Eye (tissue), 1 donor: ENCODE measurements at regions not wholly inside any gene's neighbourhood (a gene's known extent, or its start where the extent isn't known, plus 50 kb on each side); places are given as distances from the start of the nearest gene placed in this dataset.
A peak's percentile ranks its signal among the peaks of the same experiment; 100 is the strongest.
"Not testable (repeated sequence)": the region's sequence is repeated elsewhere in the genome, so short reads cannot be mapped to it uniquely, and the experiment has no call there.

Experiments used
- DNase-seq: peaks from one replicate; pipeline ENCODE4 v3.0.0-alpha.2; 2015

DNA sequence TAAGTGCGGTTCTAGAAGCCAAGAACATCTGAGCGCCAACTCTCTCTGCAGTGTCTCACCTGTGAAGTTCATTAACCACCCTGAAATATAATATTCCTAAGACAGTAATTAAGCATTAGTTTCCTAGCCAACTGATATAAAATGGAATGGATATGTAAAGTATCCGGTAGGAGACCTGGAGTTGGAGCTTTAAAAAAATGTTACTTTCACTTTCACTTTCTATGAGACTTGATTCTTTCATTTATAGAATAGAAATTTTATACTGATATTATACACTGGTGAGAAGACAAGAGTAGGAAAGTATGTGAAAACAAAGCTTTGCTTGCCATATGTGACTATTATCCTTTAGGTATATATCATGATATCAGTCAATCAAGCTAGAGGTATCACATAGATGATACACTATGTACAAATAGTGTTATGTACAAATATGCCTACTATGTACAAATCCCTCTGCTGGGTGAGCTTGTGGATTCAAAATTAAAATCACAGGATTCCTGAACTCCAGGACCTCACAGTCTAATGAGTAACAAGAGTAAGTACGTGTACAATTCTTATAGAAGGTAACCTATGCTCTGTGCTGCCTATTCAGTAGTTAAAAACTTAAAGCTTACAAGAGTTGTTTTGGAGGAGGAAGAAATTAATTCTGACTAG, 934.2 kb downstream of the TTLL7 start:
- DNase-seq = no peak

DNA sequence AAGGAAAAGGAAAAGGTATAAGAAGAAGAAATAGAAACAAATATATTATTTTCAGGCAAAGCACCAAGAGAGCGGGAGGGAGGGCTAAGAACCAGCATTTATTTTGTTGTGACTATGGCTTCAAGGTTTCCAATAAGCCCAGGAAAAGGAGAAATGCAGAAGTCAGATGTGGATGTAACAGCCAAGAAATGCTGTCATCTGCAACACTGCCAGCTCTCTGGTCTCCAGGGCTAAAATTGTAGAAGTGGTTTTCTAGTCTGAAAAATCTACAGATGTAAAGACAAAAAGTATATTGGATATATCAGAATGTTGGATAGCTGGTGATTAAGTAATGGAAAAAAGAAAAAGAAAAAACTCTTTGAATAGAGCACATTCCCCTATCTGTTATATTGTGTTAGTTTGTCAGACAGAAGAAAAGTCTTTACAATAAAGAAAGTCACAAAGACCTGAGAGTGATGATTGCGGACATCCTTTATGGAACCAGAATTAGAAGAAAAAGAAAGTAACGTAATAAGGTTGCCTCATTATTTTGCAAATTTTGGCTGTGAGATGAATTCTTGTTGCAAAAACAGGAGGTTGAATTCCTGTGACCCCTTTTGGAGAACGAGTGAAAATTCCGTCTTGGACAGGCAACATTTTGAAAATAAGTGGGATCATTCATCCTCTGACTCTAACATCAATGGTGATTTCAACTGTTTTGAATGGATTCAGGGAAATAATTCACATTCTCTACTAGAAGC, 938.1 kb downstream of the TTLL7 start:
- DNase-seq = peak; percentile 42

DNA sequence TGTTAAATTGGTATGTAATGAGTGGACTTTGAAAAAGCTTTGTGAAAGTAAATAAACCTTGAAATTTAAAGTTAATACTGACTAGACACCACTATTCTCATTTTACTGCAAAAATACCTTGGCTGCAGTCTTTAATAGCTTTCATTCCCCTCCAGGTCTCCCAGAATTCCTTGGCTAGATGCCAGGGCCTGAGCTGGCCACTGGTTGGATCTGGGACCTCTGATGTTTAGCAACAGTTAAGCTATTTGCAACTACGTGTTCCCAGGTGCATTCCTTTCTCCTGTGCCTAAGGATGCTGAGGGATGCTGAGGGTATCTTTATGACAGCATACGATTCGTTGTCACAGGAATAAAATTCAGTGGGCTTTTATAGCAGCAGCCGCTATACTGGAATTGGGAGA, 938.7 kb downstream of the TTLL7 start:
- DNase-seq = peak; percentile 35

DNA sequence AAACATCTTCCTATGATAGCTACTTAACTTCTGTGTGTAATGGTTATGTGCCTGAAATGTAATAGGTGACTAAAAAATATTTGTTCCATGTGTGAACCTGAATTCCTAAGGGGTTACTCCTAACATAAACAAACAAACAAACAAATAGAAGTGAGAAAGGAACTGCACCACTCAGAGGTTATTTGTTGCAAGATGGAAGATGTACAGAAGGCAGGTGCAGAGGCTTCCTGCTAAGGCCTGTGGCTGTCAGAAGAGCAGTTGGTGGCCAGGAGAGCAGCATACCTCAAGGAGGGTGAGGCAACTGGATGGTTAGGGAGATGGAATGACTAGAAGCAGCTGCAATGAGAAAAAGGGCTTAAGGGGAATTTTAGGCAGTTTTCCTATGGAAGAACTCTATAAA, 940.6 kb downstream of the TTLL7 start:
- DNase-seq = no peak

DNA sequence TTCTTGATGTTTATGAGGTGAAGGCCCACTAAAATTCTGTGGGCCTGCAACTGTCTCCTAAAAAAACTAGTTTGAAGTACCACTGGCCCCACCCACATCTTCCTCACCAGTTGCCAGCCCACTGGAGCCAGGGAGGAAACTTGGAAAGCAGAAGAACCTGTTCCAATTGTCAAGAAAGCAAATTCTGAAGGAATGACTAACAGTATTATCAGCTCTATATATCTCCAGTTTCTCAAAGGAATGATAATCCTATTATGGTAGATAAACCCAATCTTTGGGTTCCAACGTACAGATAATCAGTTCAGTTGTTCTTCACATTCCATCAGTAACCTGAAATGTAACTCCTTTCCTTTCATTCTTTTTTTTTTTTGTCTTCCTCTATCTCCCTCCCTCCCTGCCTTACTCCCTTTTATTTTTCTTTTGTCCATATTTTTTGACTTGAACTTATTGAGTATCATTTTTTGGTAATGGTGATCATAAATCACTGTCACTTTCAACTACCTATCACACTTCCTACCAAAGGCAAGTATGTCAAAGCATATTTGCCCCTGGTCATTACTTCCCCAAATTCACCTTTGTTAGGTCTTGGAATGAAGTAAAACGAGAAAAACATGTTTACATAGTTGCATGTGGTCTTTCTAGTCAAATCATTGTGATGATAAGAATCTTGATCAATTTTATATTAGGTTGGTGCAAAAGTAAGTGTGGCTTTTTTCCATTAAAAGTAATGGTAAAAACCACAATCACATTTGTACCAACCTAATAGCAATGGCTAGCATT, 943.4 kb downstream of the TTLL7 start:
- no peak for DNase-seq

DNA sequence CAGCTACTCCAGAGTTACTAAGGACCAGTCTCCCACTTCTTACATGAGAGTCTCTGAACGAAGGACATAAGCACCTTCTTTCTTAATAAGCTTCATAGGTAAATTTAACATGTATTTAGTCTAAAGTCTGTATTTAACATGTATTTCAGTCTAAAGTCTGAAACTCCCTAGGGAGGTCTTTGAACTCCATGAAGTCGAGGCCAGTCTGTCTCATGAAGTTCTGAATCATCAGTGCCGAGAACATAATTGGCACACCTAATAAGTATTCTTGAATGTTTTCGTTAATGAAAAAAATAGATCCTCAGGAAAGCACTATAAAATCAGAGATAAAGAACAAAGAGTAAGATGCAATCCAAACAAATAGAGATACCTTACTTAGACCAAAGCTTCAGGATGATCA, 945.5 kb downstream of the TTLL7 start:
- DNase-seq = no peak

DNA sequence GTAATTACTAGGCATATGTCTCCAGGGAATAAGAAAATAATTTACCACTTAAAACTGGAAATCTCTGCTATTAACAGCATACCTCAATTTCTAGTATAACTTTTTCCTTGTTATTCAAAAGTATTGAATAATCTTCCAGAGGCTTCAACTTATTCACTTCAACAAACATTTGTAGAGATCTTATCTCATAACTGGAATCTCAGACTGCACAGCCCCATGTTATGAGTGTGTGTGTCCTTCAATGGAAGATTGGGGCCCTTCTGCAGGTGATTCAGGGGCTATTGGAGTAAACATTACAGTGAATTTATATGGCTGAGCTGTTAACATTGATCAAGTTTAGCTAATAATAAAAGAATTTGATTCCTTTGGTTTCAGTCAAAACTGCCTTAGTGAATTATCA, 946.1 kb downstream of the TTLL7 start:
- DNase-seq = no peak

DNA sequence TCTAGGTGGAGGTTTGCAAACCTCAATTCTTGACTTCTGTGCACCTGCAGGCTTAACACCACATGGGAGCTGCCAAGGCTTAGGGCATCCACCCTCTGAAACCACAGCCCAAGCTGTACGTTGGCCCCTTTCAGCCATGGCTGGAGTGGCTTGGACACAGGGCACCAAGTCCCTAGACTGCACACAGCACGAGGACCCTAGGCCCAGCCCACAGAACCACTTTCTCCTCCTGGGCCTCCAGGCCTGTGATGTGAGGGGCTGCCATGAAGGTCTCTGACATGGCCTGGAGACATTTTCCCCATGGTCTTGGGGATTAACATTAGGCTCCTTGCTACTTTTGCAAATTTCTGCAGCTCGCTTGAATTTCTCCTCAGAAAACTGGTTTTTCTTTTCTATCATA, 947.9 kb downstream of the TTLL7 start:
- not testable (repeated sequence) for DNase-seq

DNA sequence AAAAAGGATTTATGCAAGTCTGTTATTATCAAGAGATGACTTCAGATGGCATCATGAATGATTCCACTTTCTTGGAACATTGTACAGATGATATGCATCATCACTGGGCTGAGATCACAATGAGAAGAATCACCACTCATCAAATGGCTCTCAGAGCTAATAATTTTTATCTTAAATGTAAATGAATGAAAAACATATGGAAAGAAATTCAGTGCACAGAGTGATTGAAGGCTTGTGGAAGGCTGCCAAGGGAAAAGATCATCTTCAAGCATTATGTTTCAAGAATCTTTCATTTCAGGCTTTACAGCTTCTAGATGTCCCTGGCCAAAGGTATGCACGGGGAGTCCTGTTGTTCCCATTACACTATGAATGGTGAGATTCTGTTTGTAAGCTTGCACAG, 955.7 kb downstream of the TTLL7 start:
- DNase-seq = no peak

DNA sequence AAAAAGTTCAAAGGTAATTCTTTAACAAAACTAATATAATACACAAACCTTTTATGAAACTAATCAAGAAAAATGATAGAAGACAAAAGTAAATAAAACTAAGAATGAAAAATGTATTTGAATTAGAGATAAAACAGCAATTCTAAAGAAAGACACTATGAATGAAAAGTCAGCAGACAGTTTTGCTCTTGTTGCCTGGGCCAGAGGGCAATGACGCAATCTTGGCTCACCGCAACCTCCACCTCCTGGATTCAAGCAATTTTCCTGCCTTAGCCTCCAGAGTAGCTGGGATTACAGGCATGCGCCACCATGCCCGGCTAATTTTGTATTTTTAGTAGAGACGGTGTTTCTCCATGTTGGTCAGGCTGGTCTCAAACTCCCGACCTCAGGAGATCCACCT, 959.8 kb downstream of the TTLL7 start:
- DNase-seq = not testable (repeated sequence)

DNA sequence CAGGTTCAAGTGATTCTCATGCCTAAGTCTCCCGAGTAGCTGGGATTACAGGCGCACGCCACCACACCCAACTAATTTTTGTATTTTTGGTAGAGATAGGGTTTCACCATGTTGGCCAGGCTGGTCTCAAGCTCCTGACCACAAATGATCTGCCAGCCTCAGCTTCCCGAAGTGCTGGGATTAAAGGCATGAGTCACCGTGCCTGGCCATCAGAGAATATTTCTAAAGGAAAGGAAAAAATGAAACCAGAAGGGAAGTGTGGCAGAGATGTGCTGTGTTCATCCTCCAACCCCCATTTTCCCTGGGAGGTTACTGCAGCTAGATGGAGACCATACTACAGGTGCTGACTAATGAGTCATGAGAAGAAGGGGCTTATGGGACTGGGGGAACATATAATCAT, 964.1 kb downstream of the TTLL7 start:
- DNase-seq = no peak

DNA sequence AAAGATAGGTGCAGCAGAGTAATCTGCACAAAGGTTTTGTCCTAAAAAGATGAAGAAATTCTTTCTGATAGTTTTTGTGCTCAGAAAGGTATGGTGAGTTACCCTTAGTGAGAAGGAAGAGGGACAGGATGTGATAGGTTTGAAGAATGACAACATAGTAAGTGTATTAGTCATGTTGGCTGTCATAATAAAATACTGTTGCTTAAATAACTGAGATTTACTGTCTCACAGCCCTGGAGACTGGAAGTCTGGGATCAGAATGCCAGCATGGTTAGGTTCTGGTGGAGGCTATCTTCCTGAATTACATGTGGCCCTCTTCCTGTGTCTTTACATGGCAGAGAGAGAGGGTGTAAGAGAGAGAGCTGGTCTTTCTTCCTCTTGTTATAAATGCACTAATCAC, 965.2 kb downstream of the TTLL7 start:
- DNase-seq = no peak

DNA sequence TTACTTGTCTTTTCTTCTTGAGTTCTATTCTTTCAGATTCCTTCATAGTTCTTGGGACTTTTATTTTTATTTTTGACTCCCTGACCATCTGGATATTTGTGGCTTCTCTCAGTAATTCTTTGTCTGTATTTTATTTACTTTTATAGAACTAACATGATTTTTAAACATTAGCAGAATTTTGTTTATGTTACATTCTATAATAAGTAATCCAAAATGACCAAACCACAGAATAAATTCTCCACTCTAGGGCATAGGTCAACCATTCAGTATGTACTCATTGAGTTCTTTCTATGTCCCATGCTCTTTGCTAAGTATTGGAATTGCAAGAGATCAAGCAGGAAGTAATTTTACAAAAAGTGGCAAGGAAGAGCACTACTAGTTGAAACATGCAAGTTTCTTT, 969.0 kb downstream of the TTLL7 start:
- DNase-seq = no peak

DNA sequence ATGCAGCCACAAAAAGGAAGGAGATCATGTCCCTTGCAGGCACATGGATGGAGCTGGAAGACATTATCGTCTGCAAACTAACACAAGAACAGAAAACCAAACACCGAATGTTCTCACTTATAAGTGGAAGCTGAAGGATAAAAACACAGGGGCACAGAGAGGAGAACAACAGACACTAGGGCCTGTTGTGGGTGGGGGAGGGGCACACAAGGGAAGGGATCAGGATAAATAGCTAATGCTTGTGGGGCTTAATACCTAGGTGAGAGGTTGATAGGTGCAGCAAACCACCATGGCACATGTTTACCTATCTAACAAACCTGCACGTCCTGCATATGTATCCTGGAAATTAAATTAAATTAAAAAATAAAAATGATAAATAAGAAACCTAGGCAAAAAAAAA, 969.9 kb downstream of the TTLL7 start:
- no peak for DNase-seq

DNA sequence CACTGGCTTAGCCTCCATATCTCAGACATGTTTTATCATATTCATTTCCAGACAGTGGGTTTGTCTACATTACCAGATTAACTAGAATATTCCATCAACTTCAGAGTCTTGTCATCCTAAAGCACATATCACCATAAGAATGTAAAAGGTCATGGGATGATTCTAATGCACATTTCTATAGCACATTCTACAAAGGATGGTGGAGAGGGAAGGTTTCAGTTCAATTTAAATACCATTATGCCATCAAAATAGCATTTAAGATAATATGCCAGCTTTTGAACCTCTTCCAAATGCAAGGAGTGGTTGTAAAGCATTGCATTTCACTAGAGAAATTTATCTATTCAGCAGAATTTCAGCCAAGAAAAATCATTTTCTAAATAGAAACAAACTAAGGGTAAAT, 970.5 kb downstream of the TTLL7 start:
- DNase-seq = no peak

DNA sequence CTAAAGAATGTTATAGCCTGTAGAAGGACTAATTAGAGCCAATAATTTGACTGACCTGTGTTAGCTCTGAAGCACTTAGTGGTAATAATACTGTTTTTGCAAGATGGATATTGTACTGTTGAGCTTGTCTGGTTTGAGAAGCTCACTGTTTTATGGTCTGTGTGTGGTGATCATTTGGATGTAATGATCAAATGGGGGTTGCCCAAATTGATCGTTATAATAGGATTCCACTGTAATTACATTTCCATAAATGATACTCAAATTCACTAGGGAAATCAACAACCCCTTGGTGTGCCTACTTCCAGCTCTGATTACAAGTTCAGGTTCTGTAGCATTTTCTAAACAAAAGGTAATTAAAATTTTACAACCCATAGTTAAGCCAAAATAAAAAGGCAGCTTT, 971.4 kb downstream of the TTLL7 start:
- DNase-seq = no peak

DNA sequence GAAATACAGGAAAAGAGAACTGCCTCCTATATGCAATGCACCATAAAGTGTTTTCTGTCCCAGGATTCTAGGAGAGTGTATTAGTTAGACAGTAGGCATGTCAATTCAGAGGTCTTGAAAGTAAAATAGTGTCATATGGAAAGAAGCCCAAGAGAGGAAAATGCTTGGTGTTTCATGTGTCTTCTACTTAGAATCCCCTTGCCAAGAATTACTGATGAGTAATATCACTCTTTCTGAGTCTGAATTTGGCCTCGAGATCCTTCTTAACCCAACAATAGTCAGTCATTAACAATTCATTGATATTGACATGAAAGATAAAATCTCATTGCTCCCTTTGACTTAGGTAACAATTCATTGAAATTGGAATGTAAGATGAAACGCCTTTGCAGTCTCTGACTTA, 972.2 kb downstream of the TTLL7 start:
- DNase-seq = no peak

DNA sequence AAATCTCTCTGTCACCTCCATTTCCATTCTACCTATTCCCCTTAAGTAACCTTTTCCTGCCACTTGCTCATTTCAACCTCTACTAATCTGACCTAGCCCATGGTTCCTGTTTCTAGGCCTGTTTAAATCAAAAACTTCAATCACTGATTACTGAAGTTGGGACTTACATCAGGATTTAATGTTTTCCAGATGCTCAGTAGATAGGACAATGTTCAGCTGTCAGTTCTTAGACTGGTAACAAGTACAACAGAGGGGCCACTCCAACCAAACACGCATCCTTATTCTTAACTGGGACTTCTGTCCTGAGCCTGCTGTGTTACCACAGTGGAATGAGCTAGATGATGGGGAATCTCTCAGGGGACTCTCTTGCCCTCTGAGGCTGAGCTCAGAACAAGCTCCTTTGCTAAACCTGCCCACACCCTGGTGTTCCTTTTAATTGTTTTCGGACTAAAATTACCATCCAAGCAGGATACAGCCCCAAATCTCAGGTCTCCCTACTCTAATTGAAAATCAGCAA, 974.6 kb downstream of the TTLL7 start:
- no peak for DNase-seq

DNA sequence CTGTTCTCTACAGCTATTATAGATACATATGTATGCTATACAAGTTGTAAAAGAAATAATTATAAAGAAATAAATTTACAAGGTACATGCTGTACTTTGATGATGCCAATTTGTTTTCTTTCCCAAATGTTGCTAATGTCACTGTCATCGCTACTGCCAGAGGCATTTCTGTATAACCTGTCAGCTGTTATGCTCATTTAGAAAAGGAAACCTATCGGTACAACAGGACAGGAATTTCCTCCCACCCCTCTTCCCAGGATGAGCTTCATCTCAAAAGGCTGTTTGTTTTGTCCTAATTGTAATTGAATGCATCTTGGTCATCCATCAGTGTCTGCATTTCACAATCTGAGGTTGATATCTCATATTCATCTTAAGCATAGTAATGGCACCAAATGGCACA, 975.7 kb downstream of the TTLL7 start:
- no peak for DNase-seq

DNA sequence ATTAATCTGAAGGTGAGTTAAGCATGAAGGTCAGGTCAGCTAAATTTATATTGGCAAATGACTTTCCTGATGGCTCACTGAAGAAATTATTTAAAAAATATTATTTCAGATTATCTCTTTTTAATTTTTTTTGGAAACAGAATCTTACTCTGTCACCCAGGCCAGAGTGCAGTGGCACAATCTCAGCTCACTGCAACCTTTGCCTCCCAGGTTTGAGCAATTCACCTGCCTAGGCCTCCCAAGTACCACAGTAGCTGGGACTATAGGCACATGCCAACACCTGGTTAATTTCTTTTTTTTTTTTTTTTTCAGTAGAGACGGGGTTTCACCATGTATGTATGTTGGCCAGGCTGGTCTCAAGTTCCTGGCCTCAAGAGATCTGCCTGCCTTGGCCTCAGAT, 976.7 kb downstream of the TTLL7 start:
- DNase-seq = no peak

DNA sequence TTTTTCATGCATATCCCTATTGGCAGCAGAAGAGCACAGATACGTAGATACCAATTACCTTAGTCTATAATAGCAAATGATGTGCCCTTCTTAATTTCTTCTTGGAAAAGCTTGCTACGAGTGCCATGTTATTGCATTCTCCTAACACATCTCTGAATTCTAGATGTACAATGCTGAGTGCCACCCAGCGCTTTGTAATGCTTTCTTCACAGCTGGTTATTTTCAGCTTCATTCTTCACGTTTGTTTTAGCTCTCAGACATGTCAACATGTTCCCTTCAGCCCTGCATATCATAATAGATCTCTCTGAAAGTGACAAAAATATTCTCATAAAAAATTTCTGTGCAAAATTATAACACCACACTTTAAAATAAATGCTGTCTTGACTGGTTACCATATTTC, 981.2 kb downstream of the TTLL7 start:
- no peak for DNase-seq

DNA sequence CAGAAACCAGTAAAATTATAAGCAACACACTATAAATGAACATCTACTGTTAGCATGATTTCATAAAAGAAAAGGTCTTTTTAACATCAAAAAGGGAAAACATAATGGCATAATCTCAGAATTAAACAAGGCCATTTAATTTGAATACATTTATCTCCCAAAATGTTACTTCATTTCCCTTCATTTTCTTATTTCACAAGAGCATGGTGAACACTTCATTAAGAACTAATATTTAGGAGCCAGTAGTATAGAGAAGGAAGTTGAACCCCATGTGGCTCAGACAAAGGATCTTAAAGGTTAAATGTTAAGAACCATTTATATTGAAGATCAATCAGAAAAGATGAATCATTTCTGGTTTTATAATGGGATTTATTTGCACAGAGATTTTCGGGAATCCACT, 981.7 kb downstream of the TTLL7 start:
- DNase-seq = no peak

DNA sequence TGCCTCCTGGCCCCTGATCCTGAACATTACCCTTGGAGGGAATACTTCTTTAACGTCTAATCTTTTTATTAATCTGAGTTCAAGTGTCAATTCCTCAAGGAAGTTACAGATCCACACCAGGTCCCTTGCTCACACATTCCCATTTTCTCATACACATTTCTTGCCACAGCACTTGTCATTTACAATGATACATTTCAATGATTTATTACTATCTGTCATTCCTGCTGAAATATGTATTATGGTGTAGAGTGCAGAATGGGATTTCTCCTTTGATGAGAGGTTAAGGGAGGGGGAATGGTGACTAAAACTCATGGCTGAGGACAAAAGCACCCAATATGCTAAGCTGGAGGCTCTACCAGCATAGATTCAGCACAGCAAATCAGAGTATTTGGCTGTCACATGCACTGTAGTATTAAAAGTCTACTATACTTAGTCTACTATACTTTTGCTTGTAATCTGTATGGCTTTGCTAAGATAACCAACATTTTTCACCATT, 982.5 kb downstream of the TTLL7 start:
- no peak for DNase-seq

DNA sequence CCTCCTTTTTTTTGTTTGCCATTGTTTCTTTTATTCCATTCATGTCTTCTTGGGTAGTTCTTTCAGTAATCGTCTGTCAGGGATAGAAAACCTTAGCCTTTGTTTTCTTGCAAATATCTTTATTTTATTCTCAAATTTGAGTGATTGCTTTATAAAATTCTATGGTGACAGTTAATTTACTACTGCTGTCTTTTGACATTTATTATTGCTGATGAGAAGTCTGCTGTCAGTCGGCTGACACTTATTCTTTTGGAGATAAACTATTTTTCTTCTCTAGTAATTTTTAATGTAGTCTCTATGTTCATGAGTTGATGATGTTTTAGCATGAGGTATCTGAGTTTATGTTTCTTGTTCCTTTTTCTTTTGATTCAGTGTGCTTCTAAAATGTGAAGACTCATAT, 983.8 kb downstream of the TTLL7 start:
- DNase-seq = no peak
